Endodermal cell (in vitro differentiated cells): ENCODE measurements at regions not wholly inside any gene's neighbourhood (a gene's known extent, or its start where the extent isn't known, plus 50 kb on each side); places are given as distances from the start of the nearest gene placed in this dataset.
A peak's percentile ranks its signal among the peaks of the same experiment; 100 is the strongest.

ENCODE experiments used
- DNase-seq: peaks from one replicate; pipeline ENCODE4 v3.0.0-alpha.2; 2017
- H3K27ac ChIP-seq: 2 replicates; pipeline ENCODE4 v1.5.1; 2013; ENCODE audit warnings: mild to moderate bottlenecking, low read depth, low read length, moderate library complexity
- H3K27me3 ChIP-seq: 2 replicates; pipeline ENCODE4 v1.6.1; 2013; ENCODE audit warnings: mild to moderate bottlenecking, low read length, moderate library complexity; ENCODE audit not compliant: insufficient read depth, control insufficient read depth, poor library complexity, severe bottlenecking
- H3K36me3 ChIP-seq: 2 replicates; pipeline ENCODE4 v1.7.0; 2013; ENCODE audit warnings: mild to moderate bottlenecking, low read length, moderate library complexity; ENCODE audit not compliant: control insufficient read depth, insufficient read depth
- H3K4me1 ChIP-seq: one replicate; pipeline ENCODE4 v1.7.0; 2013; ENCODE audit warnings: low read length; ENCODE audit not compliant: control insufficient read depth, insufficient read depth
- H3K4me3 ChIP-seq: 2 replicates; pipeline ENCODE4 v1.5.1; 2013; ENCODE audit warnings: mild to moderate bottlenecking, low read length, moderate library complexity
- H3K9ac ChIP-seq: 2 replicates; pipeline ENCODE4 v1.6.1; 2013; ENCODE audit warnings: mild to moderate bottlenecking, low read length, moderate library complexity; ENCODE audit not compliant: poor library complexity, severe bottlenecking; ENCODE audit errors: extremely low read depth
- H3K9me3 ChIP-seq: 2 replicates; pipeline ENCODE4 v1.6.1; 2013; ENCODE audit warnings: mild to moderate bottlenecking, low read length, moderate library complexity; ENCODE audit not compliant: control insufficient read depth
- H3K27ac Mint-ChIP-seq: 2 replicates; pipeline ENCODE4 v1.8.0; 2020; ENCODE audit warnings: mixed read lengths
- H3K27me3 Mint-ChIP-seq: 2 replicates; pipeline ENCODE4 v1.8.0; 2021; ENCODE audit warnings: mild to moderate bottlenecking, mixed read lengths; ENCODE audit not compliant: insufficient read depth
- H3K36me3 Mint-ChIP-seq: 2 replicates; pipeline ENCODE4 v1.8.0; 2020; ENCODE audit warnings: low read depth, mixed read lengths
- H3K4me1 Mint-ChIP-seq: 2 replicates; pipeline ENCODE4 v1.8.0; 2020; ENCODE audit warnings: mixed read lengths
- H3K4me3 Mint-ChIP-seq: 2 replicates; pipeline ENCODE4 v1.8.0; 2020; ENCODE audit warnings: mild to moderate bottlenecking, moderate library complexity, mixed read lengths
- H3K9me3 Mint-ChIP-seq: 2 replicates; pipeline ENCODE4 v1.8.0; 2020; ENCODE audit warnings: mild to moderate bottlenecking, mixed read lengths
- WGBS, 2 experiments: methylation state at CpG; one replicate each; pipeline versions ENCODE4 v1.1.5 to v1.1.7; 2013; ENCODE audit warnings: missing lambda C conversion rate in 2 of 2, mixed read lengths in 1 of 2; ENCODE audit not compliant: insufficient coverage in 1 of 2, insufficient read length in 1 of 2; 5-methylcytosine and 5-hydroxymethylcytosine counted together
- TF ChIP-seq, protein P1 (sequence below): fragments of 200-600 bp; sonication (generic); conservative IDR thresholded peaks from 2 replicates; pipeline ENCODE4 v1.5.0; 2021; ENCODE audit warnings: antibody characterized with exemption, mild to moderate bottlenecking

DNA sequence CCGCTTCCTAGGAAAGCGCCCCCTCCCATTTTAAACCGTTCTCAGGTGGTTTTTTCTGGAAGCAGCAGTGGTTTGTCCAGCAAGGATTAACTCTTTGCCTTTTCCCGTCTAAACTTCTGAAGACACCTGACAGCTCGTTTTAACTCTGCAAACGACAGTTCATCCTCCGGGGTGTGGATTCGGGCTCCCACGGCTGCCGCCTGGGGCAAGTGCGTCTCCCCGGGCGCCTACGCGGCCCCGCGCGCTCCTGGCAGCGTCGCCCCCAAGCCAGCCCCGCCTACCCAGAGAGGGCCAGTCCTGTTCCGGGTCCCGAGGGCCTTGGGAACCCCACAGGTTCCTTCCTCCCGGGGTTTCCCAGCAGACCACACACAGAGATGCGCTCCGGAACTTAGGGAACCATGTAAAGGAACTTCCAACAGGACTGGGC lies 54.4 kb downstream of the PRR18 start:
- TF ChIP-seq, protein P1, sequence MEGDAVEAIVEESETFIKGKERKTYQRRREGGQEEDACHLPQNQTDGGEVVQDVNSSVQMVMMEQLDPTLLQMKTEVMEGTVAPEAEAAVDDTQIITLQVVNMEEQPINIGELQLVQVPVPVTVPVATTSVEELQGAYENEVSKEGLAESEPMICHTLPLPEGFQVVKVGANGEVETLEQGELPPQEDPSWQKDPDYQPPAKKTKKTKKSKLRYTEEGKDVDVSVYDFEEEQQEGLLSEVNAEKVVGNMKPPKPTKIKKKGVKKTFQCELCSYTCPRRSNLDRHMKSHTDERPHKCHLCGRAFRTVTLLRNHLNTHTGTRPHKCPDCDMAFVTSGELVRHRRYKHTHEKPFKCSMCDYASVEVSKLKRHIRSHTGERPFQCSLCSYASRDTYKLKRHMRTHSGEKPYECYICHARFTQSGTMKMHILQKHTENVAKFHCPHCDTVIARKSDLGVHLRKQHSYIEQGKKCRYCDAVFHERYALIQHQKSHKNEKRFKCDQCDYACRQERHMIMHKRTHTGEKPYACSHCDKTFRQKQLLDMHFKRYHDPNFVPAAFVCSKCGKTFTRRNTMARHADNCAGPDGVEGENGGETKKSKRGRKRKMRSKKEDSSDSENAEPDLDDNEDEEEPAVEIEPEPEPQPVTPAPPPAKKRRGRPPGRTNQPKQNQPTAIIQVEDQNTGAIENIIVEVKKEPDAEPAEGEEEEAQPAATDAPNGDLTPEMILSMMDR: no peak
- Histone ChIP-seq H3K4me3 (peak overlapping the region; percentile 73), H3K27ac (no peak overlapping the region), H3K4me1 (no peaks in the 10 kb centered on the region), H3K36me3 (no peaks in the 10 kb centered on the region), H3K9me3 (no peaks in the 10 kb centered on the region), H3K9ac (no peak overlapping the region), H3K27me3 (peaks cover 19% of the 10 kb centered on the region)
- peaks cover 3% of the 10 kb centered on the region for H3K4me1 Mint-ChIP-seq
- H3K9me3 Mint-ChIP-seq: peaks cover 1% of the 10 kb centered on the region
- H3K27ac Mint-ChIP-seq: no peak overlapping the region
- H3K4me3 Mint-ChIP-seq: peak overlapping the region; percentile 50
- peaks cover 27% of the 10 kb centered on the region for H3K27me3 Mint-ChIP-seq
- 12 to 13% methylated on average over 25 to 26 of the region's 26 CpGs for WGBS, 2 experiments
- H3K36me3 Mint-ChIP-seq: no peaks in the 10 kb centered on the region
- DNase-seq: peak; percentile 81

DNA sequence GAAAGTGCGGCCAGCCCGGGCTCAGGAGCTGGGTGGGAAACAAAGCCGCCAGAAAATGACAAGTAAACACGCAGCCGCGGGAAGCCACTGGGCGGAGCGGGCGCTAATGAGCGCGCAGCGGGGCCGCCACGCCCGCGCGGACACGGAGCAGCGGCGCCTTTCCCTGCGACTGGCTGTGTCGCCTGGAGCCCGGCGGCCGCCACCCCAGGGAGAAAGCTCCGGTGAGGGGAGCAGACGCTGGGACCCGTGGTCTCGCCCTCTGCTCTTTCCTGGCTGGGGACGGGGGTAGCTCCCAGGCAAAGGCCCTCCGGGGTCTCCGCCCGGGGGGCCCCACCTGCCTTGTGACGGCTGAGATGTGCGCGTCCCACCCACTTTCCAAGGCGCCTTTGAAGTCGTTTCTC lies 54.9 kb downstream of the PRR18 start:
- H3K9me3 ChIP-seq: no peaks in the 10 kb centered on the region
- no peaks in the 10 kb centered on the region for H3K36me3 Mint-ChIP-seq
- 3 to 4% methylated on average over 28 to 38 of the region's 38 CpGs for WGBS, 2 experiments
- no peaks in the 10 kb centered on the region for H3K36me3 ChIP-seq
- H3K4me1 ChIP-seq: no peaks in the 10 kb centered on the region
- DNase-seq: peak; percentile 91
- no peak overlapping the region for H3K27ac ChIP-seq
- TF ChIP-seq, protein P1: no peak
- peaks cover 1% of the 10 kb centered on the region for H3K9me3 Mint-ChIP-seq
- peaks cover 3% of the 10 kb centered on the region for H3K4me1 Mint-ChIP-seq
- H3K4me3 Mint-ChIP-seq: peak overlapping the region; percentile 50
- peak overlapping the region; percentile 64 for H3K27ac Mint-ChIP-seq
- H3K27me3 Mint-ChIP-seq: peaks cover 22% of the 10 kb centered on the region
- H3K9ac ChIP-seq: no peak overlapping the region
- peaks cover 19% of the 10 kb centered on the region for H3K27me3 ChIP-seq
- H3K4me3 ChIP-seq: peak overlapping the region; percentile 73

DNA sequence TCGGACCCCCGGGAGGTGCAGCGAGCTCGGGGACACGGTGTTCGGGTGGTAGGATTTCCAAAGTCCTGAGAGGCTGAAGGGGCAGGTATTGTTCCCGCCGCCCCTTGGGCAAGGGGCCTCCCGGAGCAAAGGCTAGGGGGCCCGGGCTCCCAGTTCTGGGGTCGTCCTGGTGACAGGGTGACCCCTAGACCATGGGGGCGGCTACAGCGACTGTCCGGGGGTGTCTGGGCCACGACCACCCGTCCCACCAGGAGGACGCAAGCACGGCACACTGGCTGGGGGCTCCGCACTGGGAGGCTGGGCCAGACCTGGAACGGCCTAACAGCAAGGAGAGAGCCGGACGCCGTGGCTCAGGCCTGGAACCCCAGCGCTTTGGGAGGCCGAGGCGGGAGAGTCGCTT lies 55.6 kb downstream of the PRR18 start:
- peaks cover 19% of the 10 kb centered on the region for H3K27me3 ChIP-seq
- no peak overlapping the region for H3K27ac ChIP-seq
- no peak for DNase-seq
- peaks cover 18% of the 10 kb centered on the region for H3K27me3 Mint-ChIP-seq
- no peak overlapping the region for H3K27ac Mint-ChIP-seq
- WGBS, 2 experiments: 91 to 95% methylated on average over 12 to 27 of the region's 27 CpGs
- TF ChIP-seq, protein P1: no peak
- no peaks in the 10 kb centered on the region for H3K36me3 ChIP-seq
- no peaks in the 10 kb centered on the region for H3K9me3 ChIP-seq
- no peak overlapping the region for H3K9ac ChIP-seq
- H3K9me3 Mint-ChIP-seq: peaks cover 1% of the 10 kb centered on the region
- H3K4me3 Mint-ChIP-seq: peak overlapping the region; percentile 50
- H3K4me1 Mint-ChIP-seq: peaks cover 3% of the 10 kb centered on the region
- H3K4me3 ChIP-seq: no peak overlapping the region
- H3K36me3 Mint-ChIP-seq: no peaks in the 10 kb centered on the region
- no peaks in the 10 kb centered on the region for H3K4me1 ChIP-seq
